IMR-90 (cell line): ENCODE measurements at regions not wholly inside any gene's neighbourhood (a gene's known extent, or its start where the extent isn't known, plus 50 kb on each side); places are given as distances from the start of the nearest gene placed in this dataset.

ENCODE experiments used
- CEBPB ChIP-seq: IDR thresholded peaks from 2 replicates; pipeline ENCODE4 v1.6.1; 2012; ENCODE audit warnings: low read depth, low read length, improper control_type of control experiment
- FOS ChIP-seq: fragments of 150-350 bp; IDR thresholded peaks from 2 replicates; pipeline ENCODE4 v1.6.1; 2016; ENCODE audit warnings: low read depth, low read length
- MAFK ChIP-seq: IDR thresholded peaks from 2 replicates; pipeline ENCODE4 v1.6.1; 2012; ENCODE audit warnings: low read depth, low read length, improper control_type of control experiment
- NFE2L2 ChIP-seq: fragments of 150-350 bp; IDR thresholded peaks from 2 replicates; pipeline ENCODE4 v1.6.1; 2016; ENCODE audit warnings: low read depth, mild to moderate bottlenecking, low read length
- POLR2A ChIP-seq: IDR thresholded peaks from 2 replicates; pipeline ENCODE4 v1.6.1; 2012; ENCODE audit warnings: mild to moderate bottlenecking, low read depth, low read length
- RAD21 ChIP-seq: IDR thresholded peaks from 2 replicates; pipeline ENCODE4 v1.6.1; 2012; ENCODE audit warnings: low read length, improper control_type of control experiment
- RCOR1 ChIP-seq: IDR thresholded peaks from 2 replicates; pipeline ENCODE4 v1.6.1; 2012; ENCODE audit warnings: mild to moderate bottlenecking, low read length, improper control_type of control experiment; ENCODE audit not compliant: insufficient replicate concordance
- SMC3 ChIP-seq: fragments of 150-350 bp; IDR thresholded peaks from 2 replicates; pipeline ENCODE4 v1.6.1; 2016; ENCODE audit warnings: low read depth, mild to moderate bottlenecking, antibody characterized with exemption, low read length, moderate library complexity
- TF ChIP-seq, protein P1 (sequence below): conservative IDR thresholded peaks from 2 replicates; pipeline ENCODE4 v1.5.1; 2012; ENCODE audit warnings: mild to moderate bottlenecking, low read depth, low read length, improper control_type of control experiment

DNA sequence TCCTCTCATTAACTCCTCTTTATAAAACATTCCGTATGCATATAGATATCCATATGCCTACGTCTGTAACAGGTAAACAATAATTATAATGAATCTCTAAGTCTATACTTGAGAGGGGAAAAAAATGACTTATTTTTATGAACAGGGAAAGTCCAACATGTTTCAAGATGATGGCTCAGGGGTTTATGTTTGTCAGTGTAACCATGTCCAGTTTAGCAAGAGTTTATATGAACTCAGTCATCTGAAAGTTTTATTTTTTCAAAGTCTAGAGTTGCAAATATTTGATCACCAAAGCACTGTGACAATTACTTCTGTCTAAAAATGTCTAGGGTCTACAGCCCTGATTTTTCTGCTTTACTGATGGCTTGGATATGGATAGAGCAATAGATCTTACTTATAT, 559.4 kb upstream of the KCNMB2 start:
- TF ChIP-seq, protein P1, sequence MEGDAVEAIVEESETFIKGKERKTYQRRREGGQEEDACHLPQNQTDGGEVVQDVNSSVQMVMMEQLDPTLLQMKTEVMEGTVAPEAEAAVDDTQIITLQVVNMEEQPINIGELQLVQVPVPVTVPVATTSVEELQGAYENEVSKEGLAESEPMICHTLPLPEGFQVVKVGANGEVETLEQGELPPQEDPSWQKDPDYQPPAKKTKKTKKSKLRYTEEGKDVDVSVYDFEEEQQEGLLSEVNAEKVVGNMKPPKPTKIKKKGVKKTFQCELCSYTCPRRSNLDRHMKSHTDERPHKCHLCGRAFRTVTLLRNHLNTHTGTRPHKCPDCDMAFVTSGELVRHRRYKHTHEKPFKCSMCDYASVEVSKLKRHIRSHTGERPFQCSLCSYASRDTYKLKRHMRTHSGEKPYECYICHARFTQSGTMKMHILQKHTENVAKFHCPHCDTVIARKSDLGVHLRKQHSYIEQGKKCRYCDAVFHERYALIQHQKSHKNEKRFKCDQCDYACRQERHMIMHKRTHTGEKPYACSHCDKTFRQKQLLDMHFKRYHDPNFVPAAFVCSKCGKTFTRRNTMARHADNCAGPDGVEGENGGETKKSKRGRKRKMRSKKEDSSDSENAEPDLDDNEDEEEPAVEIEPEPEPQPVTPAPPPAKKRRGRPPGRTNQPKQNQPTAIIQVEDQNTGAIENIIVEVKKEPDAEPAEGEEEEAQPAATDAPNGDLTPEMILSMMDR: no peak
- no peak for TF ChIP-seq SMC3
- TF ChIP-seq FOS: no peak
- no peak for TF ChIP-seq CEBPB
- no peak for TF ChIP-seq POLR2A
- no peak for TF ChIP-seq RAD21
- no peak for TF ChIP-seq MAFK
- TF ChIP-seq RCOR1: no peak
- TF ChIP-seq NFE2L2: no peak
